AG10803 (cell line): ENCODE measurements at regions not wholly inside any gene's neighbourhood (a gene's known extent, or its start where the extent isn't known, plus 50 kb on each side); places are given as distances from the start of the nearest gene placed in this dataset.

Experiments used
- DNase-seq: peaks from one replicate; pipeline ENCODE4 v3.0.0; 2010; ENCODE audit warnings: low read depth
- H3K4me3 ChIP-seq: 2 replicates; pipeline ENCODE4 v1.5.1; 2011; ENCODE audit warnings: mild to moderate bottlenecking, low read length, control low read depth
- CTCF ChIP-seq: conservative IDR thresholded peaks from 2 replicates; pipeline ENCODE4 v1.5.1; 2011; ENCODE audit warnings: mild to moderate bottlenecking, low read length, control low read depth, inconsistent platforms

GRCh38 chr2:7857904-7858303 is 824.0 kb upstream of the ID2 start:
- H3K4me3 ChIP-seq = no peak overlapping the region
- TF ChIP-seq CTCF = no peak
- DNase-seq = peak; percentile 87

GRCh38 chr2:7858624-7859023 is 823.2 kb upstream of the ID2 start:
- no peak for TF ChIP-seq CTCF
- H3K4me3 ChIP-seq = no peak overlapping the region
- DNase-seq = no peak

GRCh38 chr2:7860693-7861092 is 821.2 kb upstream of the ID2 start:
- no peak for DNase-seq
- no peak overlapping the region for H3K4me3 ChIP-seq
- TF ChIP-seq CTCF = no peak

GRCh38 chr2:7861910-7862702 is 819.8 kb upstream of the ID2 start:
- TF ChIP-seq CTCF = no peak
- no peak overlapping the region for H3K4me3 ChIP-seq
- no peak for DNase-seq

GRCh38 chr2:7866104-7866503 is 815.8 kb upstream of the ID2 start:
- no peak for DNase-seq
- no peak for TF ChIP-seq CTCF
- H3K4me3 ChIP-seq = no peak overlapping the region

- no peak for DNase-seq
- no peak for TF ChIP-seq CTCF
Measured at GRCh38 chr2:7866825-7867224, 815.0 kb upstream of the ID2 start.

GRCh38 chr2:7867867-7868266 is 814.0 kb upstream of the ID2 start:
- H3K4me3 ChIP-seq = no peak overlapping the region
- TF ChIP-seq CTCF = no peak
- no peak for DNase-seq

More at GRCh38 chr2:7866825-7867224, 815.0 kb upstream of the ID2 start:
- no peak overlapping the region for H3K4me3 ChIP-seq
